Calu3 (cell line): ENCODE measurements at regions not wholly inside any gene's neighbourhood (a gene's known extent, or its start where the extent isn't known, plus 50 kb on each side); places are given as distances from the start of the nearest gene placed in this dataset.

ENCODE experiments used
- BruUV-seq: library from RNA; stranded (reverse); fragments of 400-500 nt; replicated peaks from 2 replicates; lab custom pipeline; 2021; lab: Mats Ljungman, UMichigan
- CTCF ChIA-PET: fragments of 300-600 bp; sonication (Branson Sonifier 250); formaldehyde crosslinking; loops from one replicate; lab custom pipeline; 2022; ENCODE audit warnings: antibody characterized with exemption; lab: Charles Lee
- DNase-seq: peaks from one replicate; pipeline ENCODE4 v3.0.0; 2022
- H3K27ac Mint-ChIP-seq: one replicate; pipeline ENCODE4 v1.8.0; 2022; ENCODE audit warnings: mixed read lengths; ENCODE audit not compliant: unreplicated experiment
- H3K27me3 Mint-ChIP-seq: one replicate; pipeline ENCODE4 v1.8.0; 2022; ENCODE audit warnings: mixed read lengths; ENCODE audit not compliant: unreplicated experiment
- H3K36me3 Mint-ChIP-seq: one replicate; pipeline ENCODE4 v1.8.0; 2022; ENCODE audit warnings: mild to moderate bottlenecking, moderate library complexity, mixed read lengths; ENCODE audit not compliant: insufficient read depth, unreplicated experiment
- H3K4me1 Mint-ChIP-seq: one replicate; pipeline ENCODE4 v1.8.0; 2022; ENCODE audit warnings: mild to moderate bottlenecking, low read depth, mixed read lengths; ENCODE audit not compliant: unreplicated experiment
- H3K4me3 Mint-ChIP-seq: one replicate; pipeline ENCODE4 v1.8.0; 2022; ENCODE audit warnings: mild to moderate bottlenecking, low read depth, moderate library complexity, mixed read lengths; ENCODE audit not compliant: unreplicated experiment
- H3K9me3 Mint-ChIP-seq: one replicate; pipeline ENCODE4 v1.8.0; 2022; ENCODE audit warnings: low read depth, mixed read lengths; ENCODE audit not compliant: unreplicated experiment
- intact Hi-C: fragments of 100-400 bp; cut with micrococcal nuclease; formaldehyde crosslinking; loops from one replicate; pipeline ENCODE4 v1.10.0; 2022; ENCODE audit not compliant: unreplicated experiment
- TF ChIP-seq, protein P1 (sequence below): fragments of 200-600 bp; IDR thresholded peaks from one replicate; pipeline ENCODE4 v1.8.0; 2022; ENCODE audit warnings: antibody characterized with exemption; ENCODE audit not compliant: unreplicated experiment

DNA sequence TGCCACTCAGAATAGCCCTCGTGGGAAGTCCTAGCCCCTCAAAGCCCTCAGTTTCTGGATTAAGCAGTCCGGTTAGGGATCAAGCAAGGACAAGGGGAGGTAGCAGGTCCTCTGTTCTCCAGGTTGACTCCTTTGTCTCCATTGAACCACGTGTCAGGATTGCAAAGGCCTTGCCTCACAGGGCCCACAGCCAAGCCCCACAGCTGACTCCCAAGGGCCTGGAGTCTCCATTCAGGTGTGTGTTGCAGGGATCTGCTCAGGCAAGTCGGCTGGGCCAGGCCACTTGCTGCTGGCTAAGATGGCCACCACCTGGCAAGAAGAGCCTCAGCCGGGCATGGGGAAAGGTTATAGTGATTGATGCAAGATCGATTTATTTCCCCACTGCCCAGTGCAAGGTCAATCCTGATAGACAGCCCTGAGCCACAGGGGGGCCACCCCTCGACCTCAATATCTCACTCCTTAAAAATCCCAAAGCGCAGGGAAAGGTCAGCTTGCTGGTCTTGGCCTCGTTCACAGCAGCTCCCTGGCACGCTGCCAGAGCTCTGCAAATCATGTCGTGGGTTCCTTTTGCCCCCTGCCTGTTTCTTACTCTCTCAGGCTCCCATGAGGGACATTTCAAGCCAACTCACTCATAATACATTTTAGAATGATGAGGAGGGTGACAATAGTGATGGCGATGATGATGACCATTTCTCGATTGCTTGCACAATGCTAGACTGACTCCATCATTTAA lies 75.9 kb downstream of the EDN3 start:
- Mint-ChIP-seq H3K4me3 (no peak overlapping the region), H3K36me3 (no peaks in the 10 kb centered on the region), H3K9me3 (no peaks in the 10 kb centered on the region), H3K4me1 (no peaks in the 10 kb centered on the region), H3K27ac (no peak overlapping the region), H3K27me3 (peaks cover 92% of the 10 kb centered on the region)
- CTCF ChIA-PET, result no interaction called here
- intact Hi-C loops, result no loop called here
- TF ChIP-seq, protein P1, sequence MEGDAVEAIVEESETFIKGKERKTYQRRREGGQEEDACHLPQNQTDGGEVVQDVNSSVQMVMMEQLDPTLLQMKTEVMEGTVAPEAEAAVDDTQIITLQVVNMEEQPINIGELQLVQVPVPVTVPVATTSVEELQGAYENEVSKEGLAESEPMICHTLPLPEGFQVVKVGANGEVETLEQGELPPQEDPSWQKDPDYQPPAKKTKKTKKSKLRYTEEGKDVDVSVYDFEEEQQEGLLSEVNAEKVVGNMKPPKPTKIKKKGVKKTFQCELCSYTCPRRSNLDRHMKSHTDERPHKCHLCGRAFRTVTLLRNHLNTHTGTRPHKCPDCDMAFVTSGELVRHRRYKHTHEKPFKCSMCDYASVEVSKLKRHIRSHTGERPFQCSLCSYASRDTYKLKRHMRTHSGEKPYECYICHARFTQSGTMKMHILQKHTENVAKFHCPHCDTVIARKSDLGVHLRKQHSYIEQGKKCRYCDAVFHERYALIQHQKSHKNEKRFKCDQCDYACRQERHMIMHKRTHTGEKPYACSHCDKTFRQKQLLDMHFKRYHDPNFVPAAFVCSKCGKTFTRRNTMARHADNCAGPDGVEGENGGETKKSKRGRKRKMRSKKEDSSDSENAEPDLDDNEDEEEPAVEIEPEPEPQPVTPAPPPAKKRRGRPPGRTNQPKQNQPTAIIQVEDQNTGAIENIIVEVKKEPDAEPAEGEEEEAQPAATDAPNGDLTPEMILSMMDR, result no peak
- DNase-seq, result no peak
- BruUV-seq, result no TSS peak

DNA sequence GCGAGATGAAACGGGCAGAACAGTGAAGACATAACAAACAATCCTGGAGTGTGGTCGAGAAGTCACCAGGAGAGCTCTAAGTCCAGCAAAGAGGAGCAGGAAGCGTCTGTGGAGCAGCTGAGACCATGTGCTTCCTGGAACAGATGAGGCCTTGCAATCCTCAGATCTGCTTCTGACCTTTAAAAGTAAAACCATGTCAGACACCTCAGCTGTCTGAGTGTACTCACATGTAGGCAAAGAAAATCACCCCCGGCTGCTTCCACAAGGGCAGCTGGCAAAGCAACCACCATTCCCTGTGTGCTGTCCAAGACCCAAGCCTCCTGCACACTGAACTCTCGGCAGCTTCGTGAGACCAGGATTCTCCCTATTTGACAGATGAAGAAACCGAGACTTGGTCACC lies 76.6 kb downstream of the EDN3 start:
- DNase-seq, result no peak
- Mint-ChIP-seq H3K27me3 (peaks cover 92% of the 10 kb centered on the region), H3K9me3 (no peaks in the 10 kb centered on the region), H3K4me1 (no peaks in the 10 kb centered on the region), H3K4me3 (no peak overlapping the region), H3K27ac (no peak overlapping the region), H3K36me3 (no peaks in the 10 kb centered on the region)
- BruUV-seq, result no TSS peak
- intact Hi-C loops, result no loop called here
- TF ChIP-seq, protein P1, result no peak
- CTCF ChIA-PET, result no interaction called here

DNA sequence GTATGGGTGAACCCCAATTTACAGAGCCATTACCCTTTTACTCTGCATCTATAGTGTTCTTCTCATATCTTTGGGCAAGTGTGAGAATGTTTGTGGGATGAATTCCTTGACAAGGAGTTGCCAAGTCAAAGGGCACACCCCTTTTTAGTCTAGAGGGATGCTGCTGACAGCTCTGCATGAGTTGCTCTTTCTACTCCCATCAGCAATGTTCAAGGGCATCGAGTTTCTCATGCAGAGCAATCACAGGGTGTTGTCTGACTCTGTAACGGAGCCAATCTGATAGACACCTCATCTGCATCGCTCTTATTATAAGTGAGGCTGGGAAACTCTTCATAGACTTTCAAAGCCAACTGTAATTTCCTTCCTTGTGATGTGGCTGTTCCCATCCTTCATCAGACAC lies 77.4 kb downstream of the EDN3 start:
- CTCF ChIA-PET, result no interaction called here
- TF ChIP-seq, protein P1, result no peak
- no peak for DNase-seq
- no peaks in the 10 kb centered on the region for H3K9me3 Mint-ChIP-seq
- H3K27me3 Mint-ChIP-seq, result peaks cover 92% of the 10 kb centered on the region
- H3K4me3 Mint-ChIP-seq, result no peak overlapping the region
- H3K36me3 Mint-ChIP-seq, result no peaks in the 10 kb centered on the region
- H3K27ac Mint-ChIP-seq, result no peak overlapping the region
- intact Hi-C loops, result no loop called here
- no peaks in the 10 kb centered on the region for H3K4me1 Mint-ChIP-seq
- no TSS peak for BruUV-seq

DNA sequence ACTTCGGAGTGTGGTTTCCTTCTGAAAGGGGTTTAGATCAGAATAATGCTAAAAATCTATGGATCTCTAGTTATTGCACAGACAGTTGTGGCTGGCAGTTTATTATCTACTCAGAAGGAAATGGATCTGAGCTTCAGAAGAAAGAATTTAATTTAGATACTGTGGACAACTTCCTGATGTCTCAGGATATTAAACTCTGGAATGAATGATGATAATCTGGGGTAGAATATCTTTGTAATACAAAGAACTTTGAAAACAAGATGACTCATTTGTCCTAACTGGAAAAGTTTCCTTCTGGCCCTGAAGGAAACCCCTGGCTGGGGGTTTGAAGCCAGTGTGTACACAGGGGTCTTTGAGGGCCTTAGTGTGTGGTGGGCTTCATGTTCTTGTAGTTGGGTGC lies 78.0 kb downstream of the EDN3 start:
- intact Hi-C loops, result no loop called here
- H3K4me3 Mint-ChIP-seq, result no peak overlapping the region
- no peak overlapping the region for H3K27ac Mint-ChIP-seq
- DNase-seq, result no peak
- TF ChIP-seq, protein P1, result no peak
- no peaks in the 10 kb centered on the region for H3K36me3 Mint-ChIP-seq
- H3K9me3 Mint-ChIP-seq, result no peaks in the 10 kb centered on the region
- peaks cover 92% of the 10 kb centered on the region for H3K27me3 Mint-ChIP-seq
- no TSS peak for BruUV-seq
- no peaks in the 10 kb centered on the region for H3K4me1 Mint-ChIP-seq
- CTCF ChIA-PET, result no interaction called here
